ENCODE measurements at regions not wholly inside any gene's neighbourhood (a gene's known extent, or its start where the extent isn't known, plus 50 kb on each side); places are given as distances from the start of the nearest gene placed in this dataset.

DNA sequence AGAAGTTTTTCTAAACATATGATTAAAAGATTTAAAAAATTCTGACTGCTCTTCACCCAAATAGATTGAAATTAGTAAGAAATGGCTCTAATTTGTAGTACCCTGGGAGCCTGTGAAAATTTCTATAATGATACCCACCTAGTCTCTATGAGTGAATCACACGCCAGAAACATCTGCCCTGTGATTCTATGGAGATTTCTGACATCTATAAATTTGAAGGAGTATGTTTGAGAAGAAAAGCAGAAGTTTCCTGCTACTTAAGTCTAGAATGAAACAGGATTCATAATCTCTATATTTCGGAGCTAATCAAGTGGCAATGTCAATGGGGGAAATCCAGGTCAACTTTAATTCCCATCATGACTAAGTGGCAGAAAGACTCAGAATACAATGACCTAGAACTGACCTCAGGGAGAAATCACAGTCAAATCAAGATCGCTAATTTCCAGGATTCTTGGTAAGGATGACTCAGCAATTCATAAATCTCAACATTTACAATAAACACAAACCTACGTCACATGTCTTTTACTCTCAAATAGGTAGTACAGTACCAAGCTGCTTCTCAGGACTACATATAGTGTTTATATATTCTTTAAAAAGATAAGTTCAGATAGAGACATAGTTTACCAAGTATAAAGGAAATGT is 186.2 kb upstream of the TNFAIP3 start:
- TF ChIP-seq ESRRG (CRISPR knock-in tag; IDR thresholded peaks at IDR 0.05), result no peak
- no peak for TF ChIP-seq PPARA (CRISPR knock-in tag; IDR thresholded peaks at IDR 0.05; ENCODE audit: borderline replicate concordance)
- TF ChIP-seq, protein P1, sequence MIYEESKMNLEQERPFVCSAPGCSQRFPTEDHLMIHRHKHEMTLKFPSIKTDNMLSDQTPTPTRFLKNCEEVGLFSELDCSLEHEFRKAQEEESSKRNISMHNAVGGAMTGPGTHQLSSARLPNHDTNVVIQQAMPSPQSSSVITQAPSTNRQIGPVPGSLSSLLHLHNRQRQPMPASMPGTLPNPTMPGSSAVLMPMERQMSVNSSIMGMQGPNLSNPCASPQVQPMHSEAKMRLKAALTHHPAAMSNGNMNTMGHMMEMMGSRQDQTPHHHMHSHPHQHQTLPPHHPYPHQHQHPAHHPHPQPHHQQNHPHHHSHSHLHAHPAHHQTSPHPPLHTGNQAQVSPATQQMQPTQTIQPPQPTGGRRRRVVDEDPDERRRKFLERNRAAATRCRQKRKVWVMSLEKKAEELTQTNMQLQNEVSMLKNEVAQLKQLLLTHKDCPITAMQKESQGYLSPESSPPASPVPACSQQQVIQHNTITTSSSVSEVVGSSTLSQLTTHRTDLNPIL (CRISPR knock-in tag; IDR thresholded peaks at IDR 0.05; ENCODE audit: low read depth), result no peak
- no peak for TF ChIP-seq GLIS3 (CRISPR knock-in tag; IDR thresholded peaks at IDR 0.05)
- TF ChIP-seq OSR1 (CRISPR knock-in tag; IDR thresholded peaks at IDR 0.05), result no peak
- TF ChIP-seq, protein P2, sequence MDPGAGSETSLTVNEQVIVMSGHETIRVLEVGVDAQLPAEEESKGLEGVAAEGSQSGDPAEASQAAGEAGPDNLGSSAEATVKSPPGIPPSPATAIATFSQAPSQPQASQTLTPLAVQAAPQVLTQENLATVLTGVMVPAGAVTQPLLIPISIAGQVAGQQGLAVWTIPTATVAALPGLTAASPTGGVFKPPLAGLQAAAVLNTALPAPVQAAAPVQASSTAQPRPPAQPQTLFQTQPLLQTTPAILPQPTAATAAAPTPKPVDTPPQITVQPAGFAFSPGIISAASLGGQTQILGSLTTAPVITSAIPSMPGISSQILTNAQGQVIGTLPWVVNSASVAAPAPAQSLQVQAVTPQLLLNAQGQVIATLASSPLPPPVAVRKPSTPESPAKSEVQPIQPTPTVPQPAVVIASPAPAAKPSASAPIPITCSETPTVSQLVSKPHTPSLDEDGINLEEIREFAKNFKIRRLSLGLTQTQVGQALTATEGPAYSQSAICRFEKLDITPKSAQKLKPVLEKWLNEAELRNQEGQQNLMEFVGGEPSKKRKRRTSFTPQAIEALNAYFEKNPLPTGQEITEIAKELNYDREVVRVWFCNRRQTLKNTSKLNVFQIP (CRISPR knock-in tag; IDR thresholded peaks at IDR 0.05; ENCODE audit: borderline replicate concordance, low read depth), result no peak
- no peak for TF ChIP-seq ZFP30 (CRISPR knock-in tag; IDR thresholded peaks at IDR 0.05)
- TF ChIP-seq ZNF565 (CRISPR knock-in tag; conservative IDR thresholded peaks at IDR 0.05; ENCODE audit: low read depth), result no peak
- TF ChIP-seq, protein P3, sequence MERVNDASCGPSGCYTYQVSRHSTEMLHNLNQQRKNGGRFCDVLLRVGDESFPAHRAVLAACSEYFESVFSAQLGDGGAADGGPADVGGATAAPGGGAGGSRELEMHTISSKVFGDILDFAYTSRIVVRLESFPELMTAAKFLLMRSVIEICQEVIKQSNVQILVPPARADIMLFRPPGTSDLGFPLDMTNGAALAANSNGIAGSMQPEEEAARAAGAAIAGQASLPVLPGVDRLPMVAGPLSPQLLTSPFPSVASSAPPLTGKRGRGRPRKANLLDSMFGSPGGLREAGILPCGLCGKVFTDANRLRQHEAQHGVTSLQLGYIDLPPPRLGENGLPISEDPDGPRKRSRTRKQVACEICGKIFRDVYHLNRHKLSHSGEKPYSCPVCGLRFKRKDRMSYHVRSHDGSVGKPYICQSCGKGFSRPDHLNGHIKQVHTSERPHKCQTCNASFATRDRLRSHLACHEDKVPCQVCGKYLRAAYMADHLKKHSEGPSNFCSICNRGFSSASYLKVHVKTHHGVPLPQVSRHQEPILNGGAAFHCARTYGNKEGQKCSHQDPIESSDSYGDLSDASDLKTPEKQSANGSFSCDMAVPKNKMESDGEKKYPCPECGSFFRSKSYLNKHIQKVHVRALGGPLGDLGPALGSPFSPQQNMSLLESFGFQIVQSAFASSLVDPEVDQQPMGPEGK (CRISPR knock-in tag; IDR thresholded peaks at IDR 0.05; ENCODE audit: borderline replicate concordance), result no peak
- TF ChIP-seq ZNF70 (CRISPR knock-in tag; IDR thresholded peaks at IDR 0.05), result no peak
- TF ChIP-seq ZFP3 (CRISPR knock-in tag; IDR thresholded peaks at IDR 0.05), result no peak
- TF ChIP-seq TOX (CRISPR knock-in tag; IDR thresholded peaks at IDR 0.05; ENCODE audit: borderline replicate concordance), result no peak
- TF ChIP-seq ISL1 (CRISPR knock-in tag; IDR thresholded peaks at IDR 0.05), result no peak
